ENCODE measurements at regions not wholly inside any gene's neighbourhood (a gene's known extent, or its start where the extent isn't known, plus 50 kb on each side); places are given as distances from the start of the nearest gene placed in this dataset.

DNA sequence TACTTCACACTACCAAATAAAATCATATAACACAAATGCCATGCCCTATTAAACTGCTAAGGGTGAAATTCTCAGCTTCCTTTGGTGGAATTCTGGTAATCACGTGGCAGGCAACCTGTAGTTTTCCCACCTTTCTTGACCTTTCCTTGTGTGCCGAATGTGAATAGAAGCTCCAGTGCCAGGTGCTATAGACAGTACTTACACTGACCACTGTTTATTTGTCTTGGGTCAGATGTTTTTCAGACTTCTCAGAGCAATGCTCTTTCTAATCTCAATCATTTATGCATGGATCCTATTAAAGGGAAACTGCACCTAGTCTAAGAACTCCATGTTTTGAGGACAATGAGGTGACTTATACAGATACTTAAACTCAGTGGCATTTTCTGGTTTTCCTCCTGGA is 296.8 kb upstream of the DIAPH2 start:
- TF ChIP-seq, protein P1, sequence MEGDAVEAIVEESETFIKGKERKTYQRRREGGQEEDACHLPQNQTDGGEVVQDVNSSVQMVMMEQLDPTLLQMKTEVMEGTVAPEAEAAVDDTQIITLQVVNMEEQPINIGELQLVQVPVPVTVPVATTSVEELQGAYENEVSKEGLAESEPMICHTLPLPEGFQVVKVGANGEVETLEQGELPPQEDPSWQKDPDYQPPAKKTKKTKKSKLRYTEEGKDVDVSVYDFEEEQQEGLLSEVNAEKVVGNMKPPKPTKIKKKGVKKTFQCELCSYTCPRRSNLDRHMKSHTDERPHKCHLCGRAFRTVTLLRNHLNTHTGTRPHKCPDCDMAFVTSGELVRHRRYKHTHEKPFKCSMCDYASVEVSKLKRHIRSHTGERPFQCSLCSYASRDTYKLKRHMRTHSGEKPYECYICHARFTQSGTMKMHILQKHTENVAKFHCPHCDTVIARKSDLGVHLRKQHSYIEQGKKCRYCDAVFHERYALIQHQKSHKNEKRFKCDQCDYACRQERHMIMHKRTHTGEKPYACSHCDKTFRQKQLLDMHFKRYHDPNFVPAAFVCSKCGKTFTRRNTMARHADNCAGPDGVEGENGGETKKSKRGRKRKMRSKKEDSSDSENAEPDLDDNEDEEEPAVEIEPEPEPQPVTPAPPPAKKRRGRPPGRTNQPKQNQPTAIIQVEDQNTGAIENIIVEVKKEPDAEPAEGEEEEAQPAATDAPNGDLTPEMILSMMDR (IDR thresholded peaks at IDR 0.05), result no peak
- Histone ChIP-seq H3K4me3 (no peak overlapping the region), H3K4me1 (no peaks in the 10 kb centered on the region), H3K27ac (no peak overlapping the region), H3K36me3 (no peaks in the 10 kb centered on the region), H3K9me3 (no peaks in the 10 kb centered on the region), H3K27me3 (no peaks in the 10 kb centered on the region)
- intact Hi-C loops (cut with DNase I), result no loop called here
- no peak for DNase-seq (ENCODE audit: low spot score in 2 of 2)

DNA sequence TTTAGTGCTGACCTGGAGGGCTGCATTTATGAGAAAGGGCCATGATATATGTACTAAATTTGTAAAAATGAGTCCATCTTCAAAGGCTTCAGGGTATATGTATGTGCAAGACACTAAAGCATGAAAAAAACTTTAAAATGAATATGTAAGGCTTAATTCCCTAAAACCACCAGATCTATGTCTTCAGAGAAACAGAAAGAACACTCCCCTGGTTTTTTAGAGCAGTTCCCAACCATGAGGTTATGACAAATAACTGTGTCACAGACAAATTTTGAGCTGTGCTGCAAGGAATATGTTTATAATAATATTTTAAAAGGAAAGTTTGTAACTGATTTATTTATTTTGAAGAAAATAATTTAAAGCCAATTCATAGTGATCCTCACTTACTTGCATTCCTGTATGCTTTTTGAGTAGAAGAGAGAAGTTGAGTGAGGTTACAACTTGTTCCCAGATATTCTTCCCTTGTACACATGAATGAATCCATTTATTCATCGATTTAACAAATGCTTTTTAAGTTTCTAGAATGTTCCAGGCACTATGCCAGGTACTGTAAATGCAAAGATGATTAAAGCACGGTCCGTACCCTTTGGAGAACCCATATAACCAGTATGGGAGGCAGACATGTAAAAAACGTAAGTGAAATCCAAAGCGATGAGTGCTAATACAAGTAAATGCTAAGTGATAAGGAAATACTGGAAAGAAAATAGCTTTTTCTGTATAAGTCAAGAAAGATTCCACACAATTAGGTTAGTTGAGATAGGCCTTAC is 295.2 kb upstream of the DIAPH2 start:
- Histone ChIP-seq H3K36me3 (no peaks in the 10 kb centered on the region), H3K4me3 (no peak overlapping the region), H3K9me3 (no peaks in the 10 kb centered on the region), H3K4me1 (no peaks in the 10 kb centered on the region), H3K27me3 (no peaks in the 10 kb centered on the region), H3K27ac (no peak overlapping the region)
- no peak for DNase-seq (ENCODE audit: low spot score in 2 of 2)
- intact Hi-C loops (cut with DNase I), result no loop called here
- TF ChIP-seq, protein P1 (IDR thresholded peaks at IDR 0.05), result no peak

DNA sequence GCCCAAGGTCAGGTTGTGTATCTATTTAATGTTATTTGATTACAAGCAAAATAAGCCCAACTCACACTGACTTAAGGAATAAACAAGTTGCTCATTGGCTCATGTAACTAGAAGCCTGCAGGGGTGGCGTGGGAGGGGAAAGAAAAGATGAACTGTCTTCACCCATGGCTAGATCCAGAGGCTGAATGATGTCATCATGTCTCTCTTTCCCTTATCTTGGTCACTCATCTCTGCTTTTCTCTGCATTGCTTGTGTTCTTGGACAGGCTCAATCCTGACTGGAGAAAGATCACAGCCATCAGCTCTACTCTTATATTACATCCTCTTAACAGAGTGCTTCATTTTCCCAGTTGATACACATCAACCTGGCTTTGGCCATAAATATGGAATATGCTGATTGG is 290.0 kb upstream of the DIAPH2 start:
- Histone ChIP-seq H3K4me3 (no peak overlapping the region), H3K9me3 (no peaks in the 10 kb centered on the region), H3K4me1 (no peaks in the 10 kb centered on the region), H3K27ac (no peak overlapping the region), H3K36me3 (no peaks in the 10 kb centered on the region), H3K27me3 (no peaks in the 10 kb centered on the region)
- TF ChIP-seq, protein P1 (IDR thresholded peaks at IDR 0.05), result no peak
- intact Hi-C loops (cut with DNase I), result no loop called here
- DNase-seq (ENCODE audit: low spot score in 2 of 2), result no peak

DNA sequence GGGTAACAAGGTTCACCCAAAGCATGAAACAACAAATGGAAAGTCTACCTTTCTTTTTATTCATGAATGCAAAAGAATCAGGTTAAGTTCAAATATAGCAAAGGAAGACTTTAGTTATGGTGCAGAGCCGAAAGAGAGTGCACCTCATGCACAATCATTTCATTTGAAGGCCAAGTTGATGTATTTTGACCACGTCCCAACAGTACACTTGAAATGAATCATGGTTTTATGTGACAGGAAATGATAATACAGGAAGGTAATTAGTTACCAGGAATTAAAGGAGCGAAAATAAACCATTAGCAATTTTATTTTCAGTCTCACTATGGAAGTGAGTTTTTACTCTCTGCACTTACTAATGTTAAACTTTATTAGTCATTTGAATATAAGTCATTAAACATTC is 281.2 kb upstream of the DIAPH2 start:
- Histone ChIP-seq H3K36me3 (no peaks in the 10 kb centered on the region), H3K9me3 (no peaks in the 10 kb centered on the region), H3K4me1 (no peaks in the 10 kb centered on the region), H3K4me3 (no peak overlapping the region), H3K27ac (no peak overlapping the region), H3K27me3 (no peaks in the 10 kb centered on the region)
- intact Hi-C loops (cut with DNase I), result loop anchor here (10.0 kb wide), 1 partner anchor 131 kb away; no protein-coding TSS in a partner anchor
- DNase-seq (ENCODE audit: low spot score in 2 of 2), result no peak
- TF ChIP-seq, protein P1 (IDR thresholded peaks at IDR 0.05), result no peak

DNA sequence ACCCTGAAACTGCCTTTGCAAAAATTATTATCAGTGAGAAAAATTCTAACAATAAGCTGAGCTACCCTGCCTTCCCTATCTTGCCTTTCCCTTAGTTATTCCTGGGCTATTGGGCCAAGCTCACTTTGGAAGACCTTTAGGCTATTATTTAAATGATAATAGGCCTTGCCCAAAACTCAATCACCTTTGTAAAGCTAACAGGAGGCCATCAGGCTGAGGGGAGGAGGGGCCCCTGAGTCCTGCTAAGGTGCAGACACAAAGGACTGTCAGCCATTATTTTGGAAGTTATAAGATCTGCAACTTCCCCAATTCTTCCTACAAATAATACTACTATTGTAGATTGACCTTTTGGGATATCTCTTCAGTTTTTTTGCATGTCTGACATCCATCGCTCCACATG is 278.8 kb upstream of the DIAPH2 start:
- Histone ChIP-seq H3K27me3 (no peaks in the 10 kb centered on the region), H3K36me3 (no peaks in the 10 kb centered on the region), H3K27ac (no peak overlapping the region), H3K4me1 (no peaks in the 10 kb centered on the region), H3K4me3 (no peak overlapping the region), H3K9me3 (no peaks in the 10 kb centered on the region)
- TF ChIP-seq, protein P1 (IDR thresholded peaks at IDR 0.05), result no peak
- DNase-seq (ENCODE audit: low spot score in 2 of 2), result no peak
- intact Hi-C loops (cut with DNase I), result loop anchor here (10.0 kb wide), 1 partner anchor 129 kb away; no protein-coding TSS in a partner anchor
